Peyer's patch (tissue), 4 donors: ENCODE measurements at regions not wholly inside any gene's neighbourhood (a gene's known extent, or its start where the extent isn't known, plus 50 kb on each side); places are given as distances from the start of the nearest gene placed in this dataset.

ENCODE experiments used
- CTCF ChIP-seq, 6 experiments: fragments of 450-650 bp in 4 of 6; fragments of 200-600 bp in 2 of 6; sonication (generic) in 1 of 6; IDR thresholded peaks; one replicate each; pipeline ENCODE4 v1.5.1; 2017 to 2019; ENCODE audit warnings: antibody characterized with exemption in 6 of 6, mild to moderate bottlenecking in 3 of 6, moderate library complexity in 1 of 6
- POLR2A ChIP-seq, 2 donors: fragments of 450-650 bp; IDR thresholded peaks; one replicate each; pipeline ENCODE4 v1.5.1; 2017; ENCODE audit warnings: antibody characterized with exemption in 2 of 2, mild to moderate bottlenecking in 2 of 2, moderate library complexity in 2 of 2

GRCh38 chr10:90149563-90149962 lies 448.2 kb downstream of the KIF20B start:
- TF ChIP-seq CTCF (IDR thresholded peaks at IDR 0.05) (no peak), POLR2A (IDR thresholded peaks at IDR 0.05) (no peak)
